NCI-H1105 treated with DMSO at 0.1 percent for 48 hours (cell line): ENCODE measurements at regions not wholly inside any gene's neighbourhood (a gene's known extent, or its start where the extent isn't known, plus 50 kb on each side); places are given as distances from the start of the nearest gene placed in this dataset.

ENCODE experiments used
- DNase-seq: peaks from one replicate; lab custom pipeline; 2025; lab: John Stamatoyannopoulos, UW

GRCh38 chr5:123763201-123763600, 251.2 kb downstream of the CSNK1G3 start:
- DNase-seq: no peak

- DNase-seq: no peak
These were observed 244.8 kb downstream of the CSNK1G3 start for GRCh38 chr5:123756816-123757215.

GRCh38 chr5:123756318-123756665, 244.3 kb downstream of the CSNK1G3 start:
- no peak for DNase-seq

GRCh38 chr5:123755653-123756317, 243.8 kb downstream of the CSNK1G3 start:
- DNase-seq: no peak

- DNase-seq: no peak
These were observed 242.9 kb downstream of the CSNK1G3 start for GRCh38 chr5:123754908-123755307.

- DNase-seq: no peak
These were observed 242.2 kb downstream of the CSNK1G3 start for GRCh38 chr5:123753937-123754891.

GRCh38 chr5:123753180-123753936, 241.4 kb downstream of the CSNK1G3 start:
- DNase-seq: no peak

- no peak for DNase-seq
These were observed 240.7 kb downstream of the CSNK1G3 start for GRCh38 chr5:123752552-123753179.

GRCh38 chr5:123751670-123752069, 239.7 kb downstream of the CSNK1G3 start:
- no peak for DNase-seq

GRCh38 chr5:123748239-123748638, 236.3 kb downstream of the CSNK1G3 start:
- no peak for DNase-seq

- no peak for DNase-seq
These were observed 234.8 kb downstream of the CSNK1G3 start for GRCh38 chr5:123746683-123747360.

GRCh38 chr5:123743990-123744583, 232.1 kb downstream of the CSNK1G3 start:
- no peak for DNase-seq

GRCh38 chr5:123735384-123735783, 223.4 kb downstream of the CSNK1G3 start:
- no peak for DNase-seq

GRCh38 chr5:123732257-123732656, 220.3 kb downstream of the CSNK1G3 start:
- DNase-seq: no peak

- DNase-seq: no peak
These were observed 210.5 kb downstream of the CSNK1G3 start for GRCh38 chr5:123722451-123722850.

- DNase-seq: no peak
These were observed 209.8 kb downstream of the CSNK1G3 start for GRCh38 chr5:123721675-123722276.

- no peak for DNase-seq
These were observed 209.0 kb downstream of the CSNK1G3 start for GRCh38 chr5:123720955-123721354.

GRCh38 chr5:123720339-123720738, 208.4 kb downstream of the CSNK1G3 start:
- DNase-seq: no peak

GRCh38 chr5:123719004-123719403, 207.0 kb downstream of the CSNK1G3 start:
- DNase-seq: no peak

GRCh38 chr5:123718238-123718637, 206.3 kb downstream of the CSNK1G3 start:
- DNase-seq: no peak

GRCh38 chr5:123717139-123717538, 205.2 kb downstream of the CSNK1G3 start:
- DNase-seq: no peak
